ENCODE measurements at regions not wholly inside any gene's neighbourhood (a gene's known extent, or its start where the extent isn't known, plus 50 kb on each side); places are given as distances from the start of the nearest gene placed in this dataset.

DNA sequence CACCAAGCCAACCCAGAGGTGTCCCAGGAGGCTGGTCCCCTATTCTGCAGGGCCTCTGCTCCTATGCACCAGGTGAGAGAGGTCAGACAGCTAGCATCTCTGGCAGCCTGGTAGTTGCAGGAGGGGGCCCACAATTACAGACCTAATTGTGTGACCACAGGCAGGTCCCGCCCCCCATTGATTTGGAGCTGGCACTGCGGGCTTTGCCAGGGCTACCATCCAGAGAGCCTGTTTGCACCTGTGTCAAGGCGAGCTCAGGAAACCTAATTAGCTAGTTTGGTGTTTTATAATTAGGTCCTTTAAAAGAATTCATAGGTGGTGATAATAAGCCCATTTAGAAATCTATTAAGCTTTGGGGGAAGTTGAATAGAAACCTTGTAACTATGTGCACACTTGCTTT, 90.2 kb downstream of the MRM1 start:
- Histone ChIP-seq H3F3A (replicated peaks; ENCODE audit: low read depth) (no peaks in the 10 kb centered on the region), H3K4me2 (no peak overlapping the region), H4K20me1 (replicated peaks; ENCODE audit: insufficient read depth) (0 out of 2 replicates have a peak, but pooled peaks cover 2% of the 10 kb centered on the region), H2AFZ (no peak overlapping the region), H3K27me3 (ENCODE audit: insufficient read depth) (no peaks in the 10 kb centered on the region), H3K4me3 (no peak overlapping the region), H3K27ac (ENCODE audit: low read depth) (no peak overlapping the region), H3K9me2 (ENCODE audit: insufficient read depth) (no peaks in the 10 kb centered on the region), H3K4me1 (ENCODE audit: insufficient read depth) (peaks cover 25% of the 10 kb centered on the region), H3K36me3 (ENCODE audit: insufficient read depth) (no peaks in the 10 kb centered on the region), H3K79me2 (replicated peaks; ENCODE audit: insufficient read depth) (no peaks in the 10 kb centered on the region)
- Mint-ChIP-seq H3K4me3 (no peak overlapping the region), H3K36me3 (ENCODE audit: low read depth) (no peaks in the 10 kb centered on the region), H3K27ac (no peak overlapping the region), H3K27me3 (ENCODE audit: insufficient read depth, low read depth, poor library complexity) (peaks cover 3% of the 10 kb centered on the region), H3K9me3 (no peaks in the 10 kb centered on the region), H3K4me1 (peaks cover 33% of the 10 kb centered on the region)
- DNase-seq (ENCODE audit: low spot score) (no peak), ATAC-seq (no peak)
- TF ChIP-seq ZNF114 (CRISPR knock-in tag; IDR thresholded peaks at IDR 0.05) (no peak), EZH2 (IDR thresholded peaks at IDR 0.05; ENCODE audit: low read depth, unreplicated experiment) (no peak), JUNB (IDR thresholded peaks at IDR 0.05; ENCODE audit: unreplicated experiment) (no peak), ZNF331 (CRISPR knock-in tag; IDR thresholded peaks at IDR 0.05; ENCODE audit: low read depth) (no peak), CREB1 (CRISPR knock-in tag; IDR thresholded peaks at IDR 0.05; ENCODE audit: low read depth) (no peak), POLR2AphosphoS5 (IDR thresholded peaks at IDR 0.05; ENCODE audit: low read depth) (no peak), EZH2phosphoT487 (IDR thresholded peaks at IDR 0.05; ENCODE audit: unreplicated experiment) (no peak), STAT1 (IDR thresholded peaks at IDR 0.05; ENCODE audit: unreplicated experiment) (no peak), NANOG (IDR thresholded peaks at IDR 0.05; ENCODE audit: borderline replicate concordance) (no peak)
- TF ChIP-seq, protein P1, sequence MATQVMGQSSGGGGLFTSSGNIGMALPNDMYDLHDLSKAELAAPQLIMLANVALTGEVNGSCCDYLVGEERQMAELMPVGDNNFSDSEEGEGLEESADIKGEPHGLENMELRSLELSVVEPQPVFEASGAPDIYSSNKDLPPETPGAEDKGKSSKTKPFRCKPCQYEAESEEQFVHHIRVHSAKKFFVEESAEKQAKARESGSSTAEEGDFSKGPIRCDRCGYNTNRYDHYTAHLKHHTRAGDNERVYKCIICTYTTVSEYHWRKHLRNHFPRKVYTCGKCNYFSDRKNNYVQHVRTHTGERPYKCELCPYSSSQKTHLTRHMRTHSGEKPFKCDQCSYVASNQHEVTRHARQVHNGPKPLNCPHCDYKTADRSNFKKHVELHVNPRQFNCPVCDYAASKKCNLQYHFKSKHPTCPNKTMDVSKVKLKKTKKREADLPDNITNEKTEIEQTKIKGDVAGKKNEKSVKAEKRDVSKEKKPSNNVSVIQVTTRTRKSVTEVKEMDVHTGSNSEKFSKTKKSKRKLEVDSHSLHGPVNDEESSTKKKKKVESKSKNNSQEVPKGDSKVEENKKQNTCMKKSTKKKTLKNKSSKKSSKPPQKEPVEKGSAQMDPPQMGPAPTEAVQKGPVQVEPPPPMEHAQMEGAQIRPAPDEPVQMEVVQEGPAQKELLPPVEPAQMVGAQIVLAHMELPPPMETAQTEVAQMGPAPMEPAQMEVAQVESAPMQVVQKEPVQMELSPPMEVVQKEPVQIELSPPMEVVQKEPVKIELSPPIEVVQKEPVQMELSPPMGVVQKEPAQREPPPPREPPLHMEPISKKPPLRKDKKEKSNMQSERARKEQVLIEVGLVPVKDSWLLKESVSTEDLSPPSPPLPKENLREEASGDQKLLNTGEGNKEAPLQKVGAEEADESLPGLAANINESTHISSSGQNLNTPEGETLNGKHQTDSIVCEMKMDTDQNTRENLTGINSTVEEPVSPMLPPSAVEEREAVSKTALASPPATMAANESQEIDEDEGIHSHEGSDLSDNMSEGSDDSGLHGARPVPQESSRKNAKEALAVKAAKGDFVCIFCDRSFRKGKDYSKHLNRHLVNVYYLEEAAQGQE (IDR thresholded peaks at IDR 0.05; ENCODE audit: unreplicated experiment): no peak
- TF ChIP-seq, protein P2, sequence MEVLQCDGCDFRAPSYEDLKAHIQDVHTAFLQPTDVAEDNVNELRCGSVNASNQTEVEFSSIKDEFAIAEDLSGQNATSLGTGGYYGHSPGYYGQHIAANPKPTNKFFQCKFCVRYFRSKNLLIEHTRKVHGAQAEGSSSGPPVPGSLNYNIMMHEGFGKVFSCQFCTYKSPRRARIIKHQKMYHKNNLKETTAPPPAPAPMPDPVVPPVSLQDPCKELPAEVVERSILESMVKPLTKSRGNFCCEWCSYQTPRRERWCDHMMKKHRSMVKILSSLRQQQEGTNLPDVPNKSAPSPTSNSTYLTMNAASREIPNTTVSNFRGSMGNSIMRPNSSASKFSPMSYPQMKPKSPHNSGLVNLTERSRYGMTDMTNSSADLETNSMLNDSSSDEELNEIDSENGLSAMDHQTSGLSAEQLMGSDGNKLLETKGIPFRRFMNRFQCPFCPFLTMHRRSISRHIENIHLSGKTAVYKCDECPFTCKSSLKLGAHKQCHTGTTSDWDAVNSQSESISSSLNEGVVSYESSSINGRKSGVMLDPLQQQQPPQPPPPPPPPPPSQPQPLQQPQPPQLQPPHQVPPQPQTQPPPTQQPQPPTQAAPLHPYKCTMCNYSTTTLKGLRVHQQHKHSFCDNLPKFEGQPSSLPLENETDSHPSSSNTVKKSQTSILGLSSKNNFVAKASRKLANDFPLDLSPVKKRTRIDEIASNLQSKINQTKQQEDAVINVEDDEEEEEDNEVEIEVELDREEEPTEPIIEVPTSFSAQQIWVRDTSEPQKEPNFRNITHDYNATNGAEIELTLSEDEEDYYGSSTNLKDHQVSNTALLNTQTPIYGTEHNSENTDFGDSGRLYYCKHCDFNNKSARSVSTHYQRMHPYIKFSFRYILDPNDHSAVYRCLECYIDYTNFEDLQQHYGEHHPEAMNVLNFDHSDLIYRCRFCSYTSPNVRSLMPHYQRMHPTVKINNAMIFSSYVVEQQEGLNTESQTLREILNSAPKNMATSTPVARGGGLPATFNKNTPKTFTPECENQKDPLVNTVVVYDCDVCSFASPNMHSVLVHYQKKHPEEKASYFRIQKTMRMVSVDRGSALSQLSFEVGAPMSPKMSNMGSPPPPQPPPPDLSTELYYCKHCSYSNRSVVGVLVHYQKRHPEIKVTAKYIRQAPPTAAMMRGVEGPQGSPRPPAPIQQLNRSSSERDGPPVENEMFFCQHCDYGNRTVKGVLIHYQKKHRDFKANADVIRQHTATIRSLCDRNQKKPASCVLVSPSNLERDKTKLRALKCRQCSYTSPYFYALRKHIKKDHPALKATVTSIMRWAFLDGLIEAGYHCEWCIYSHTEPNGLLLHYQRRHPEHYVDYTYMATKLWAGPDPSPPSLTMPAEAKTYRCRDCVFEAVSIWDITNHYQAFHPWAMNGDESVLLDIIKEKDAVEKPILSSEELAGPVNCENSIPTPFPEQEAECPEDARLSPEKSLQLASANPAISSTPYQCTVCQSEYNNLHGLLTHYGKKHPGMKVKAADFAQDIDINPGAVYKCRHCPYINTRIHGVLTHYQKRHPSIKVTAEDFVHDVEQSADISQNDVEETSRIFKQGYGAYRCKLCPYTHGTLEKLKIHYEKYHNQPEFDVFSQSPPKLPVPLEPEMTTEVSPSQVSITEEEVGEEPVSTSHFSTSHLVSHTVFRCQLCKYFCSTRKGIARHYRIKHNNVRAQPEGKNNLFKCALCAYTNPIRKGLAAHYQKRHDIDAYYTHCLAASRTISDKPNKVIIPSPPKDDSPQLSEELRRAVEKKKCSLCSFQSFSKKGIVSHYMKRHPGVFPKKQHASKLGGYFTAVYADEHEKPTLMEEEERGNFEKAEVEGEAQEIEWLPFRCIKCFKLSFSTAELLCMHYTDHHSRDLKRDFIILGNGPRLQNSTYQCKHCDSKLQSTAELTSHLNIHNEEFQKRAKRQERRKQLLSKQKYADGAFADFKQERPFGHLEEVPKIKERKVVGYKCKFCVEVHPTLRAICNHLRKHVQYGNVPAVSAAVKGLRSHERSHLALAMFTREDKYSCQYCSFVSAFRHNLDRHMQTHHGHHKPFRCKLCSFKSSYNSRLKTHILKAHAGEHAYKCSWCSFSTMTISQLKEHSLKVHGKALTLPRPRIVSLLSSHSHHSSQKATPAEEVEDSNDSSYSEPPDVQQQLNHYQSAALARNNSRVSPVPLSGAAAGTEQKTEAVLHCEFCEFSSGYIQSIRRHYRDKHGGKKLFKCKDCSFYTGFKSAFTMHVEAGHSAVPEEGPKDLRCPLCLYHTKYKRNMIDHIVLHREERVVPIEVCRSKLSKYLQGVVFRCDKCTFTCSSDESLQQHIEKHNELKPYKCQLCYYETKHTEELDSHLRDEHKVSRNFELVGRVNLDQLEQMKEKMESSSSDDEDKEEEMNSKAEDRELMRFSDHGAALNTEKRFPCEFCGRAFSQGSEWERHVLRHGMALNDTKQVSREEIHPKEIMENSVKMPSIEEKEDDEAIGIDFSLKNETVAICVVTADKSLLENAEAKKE (CRISPR knock-in tag; IDR thresholded peaks at IDR 0.05): no peak
- TF ChIP-seq, protein P3, sequence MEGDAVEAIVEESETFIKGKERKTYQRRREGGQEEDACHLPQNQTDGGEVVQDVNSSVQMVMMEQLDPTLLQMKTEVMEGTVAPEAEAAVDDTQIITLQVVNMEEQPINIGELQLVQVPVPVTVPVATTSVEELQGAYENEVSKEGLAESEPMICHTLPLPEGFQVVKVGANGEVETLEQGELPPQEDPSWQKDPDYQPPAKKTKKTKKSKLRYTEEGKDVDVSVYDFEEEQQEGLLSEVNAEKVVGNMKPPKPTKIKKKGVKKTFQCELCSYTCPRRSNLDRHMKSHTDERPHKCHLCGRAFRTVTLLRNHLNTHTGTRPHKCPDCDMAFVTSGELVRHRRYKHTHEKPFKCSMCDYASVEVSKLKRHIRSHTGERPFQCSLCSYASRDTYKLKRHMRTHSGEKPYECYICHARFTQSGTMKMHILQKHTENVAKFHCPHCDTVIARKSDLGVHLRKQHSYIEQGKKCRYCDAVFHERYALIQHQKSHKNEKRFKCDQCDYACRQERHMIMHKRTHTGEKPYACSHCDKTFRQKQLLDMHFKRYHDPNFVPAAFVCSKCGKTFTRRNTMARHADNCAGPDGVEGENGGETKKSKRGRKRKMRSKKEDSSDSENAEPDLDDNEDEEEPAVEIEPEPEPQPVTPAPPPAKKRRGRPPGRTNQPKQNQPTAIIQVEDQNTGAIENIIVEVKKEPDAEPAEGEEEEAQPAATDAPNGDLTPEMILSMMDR (conservative IDR thresholded peaks at IDR 0.05; ENCODE audit: low read depth in 2 of 2): no peak
- TF ChIP-seq, protein P4, sequence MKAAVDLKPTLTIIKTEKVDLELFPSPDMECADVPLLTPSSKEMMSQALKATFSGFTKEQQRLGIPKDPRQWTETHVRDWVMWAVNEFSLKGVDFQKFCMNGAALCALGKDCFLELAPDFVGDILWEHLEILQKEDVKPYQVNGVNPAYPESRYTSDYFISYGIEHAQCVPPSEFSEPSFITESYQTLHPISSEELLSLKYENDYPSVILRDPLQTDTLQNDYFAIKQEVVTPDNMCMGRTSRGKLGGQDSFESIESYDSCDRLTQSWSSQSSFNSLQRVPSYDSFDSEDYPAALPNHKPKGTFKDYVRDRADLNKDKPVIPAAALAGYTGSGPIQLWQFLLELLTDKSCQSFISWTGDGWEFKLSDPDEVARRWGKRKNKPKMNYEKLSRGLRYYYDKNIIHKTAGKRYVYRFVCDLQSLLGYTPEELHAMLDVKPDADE (IDR thresholded peaks at IDR 0.05): no peak

All from GM23338 (cell line).